Neutrophil (primary cell): ENCODE measurements at regions not wholly inside any gene's neighbourhood (a gene's known extent, or its start where the extent isn't known, plus 50 kb on each side); places are given as distances from the start of the nearest gene placed in this dataset.

ENCODE experiments used
- H3K27ac ChIP-seq: fragments of 200-600 bp; sonication (generic); 2 replicates; pipeline ENCODE4 v1.5.1; 2016; ENCODE audit warnings: mild to moderate bottlenecking, moderate library complexity
- H3K27me3 ChIP-seq: fragments of 200-600 bp; sonication (generic); 2 replicates; pipeline ENCODE4 v1.6.0; 2016; ENCODE audit warnings: mild to moderate bottlenecking
- H3K36me3 ChIP-seq: fragments of 200-600 bp; sonication (generic); 2 replicates; pipeline ENCODE4 v1.5.1; 2017
- H3K4me1 ChIP-seq, 2 experiments: fragments of 200-600 bp in 1 of 2; sonication (generic) in 1 of 2; 1 replicate in 1 of 2; 2 replicates in 1 of 2; pipeline versions ENCODE4 v1.5.1 to v1.6.1; 2013 to 2016; ENCODE audit warnings: low read depth in 1 of 2, low read length in 1 of 2, mild to moderate bottlenecking in 1 of 2, moderate library complexity in 1 of 2; ENCODE audit not compliant: control insufficient read depth in 1 of 2, insufficient read depth in 1 of 2
- H3K4me3 ChIP-seq, 2 experiments: fragments of 200-600 bp in 1 of 2; sonication (generic) in 1 of 2; 1 replicate in 1 of 2; 2 replicates in 1 of 2; pipeline ENCODE4 v1.5.1; 2013 to 2016; ENCODE audit warnings: low read depth in 1 of 2, low read length in 1 of 2, mild to moderate bottlenecking in 1 of 2, moderate library complexity in 1 of 2
- H3K9me3 ChIP-seq: fragments of 200-600 bp; sonication (generic); 2 replicates; pipeline ENCODE4 v1.5.1; 2016
- TF ChIP-seq, protein P1 (sequence below): fragments of 200-600 bp; sonication (generic); IDR thresholded peaks from 2 replicates; pipeline ENCODE4 v1.5.1; 2016; ENCODE audit warnings: antibody characterized with exemption

DNA sequence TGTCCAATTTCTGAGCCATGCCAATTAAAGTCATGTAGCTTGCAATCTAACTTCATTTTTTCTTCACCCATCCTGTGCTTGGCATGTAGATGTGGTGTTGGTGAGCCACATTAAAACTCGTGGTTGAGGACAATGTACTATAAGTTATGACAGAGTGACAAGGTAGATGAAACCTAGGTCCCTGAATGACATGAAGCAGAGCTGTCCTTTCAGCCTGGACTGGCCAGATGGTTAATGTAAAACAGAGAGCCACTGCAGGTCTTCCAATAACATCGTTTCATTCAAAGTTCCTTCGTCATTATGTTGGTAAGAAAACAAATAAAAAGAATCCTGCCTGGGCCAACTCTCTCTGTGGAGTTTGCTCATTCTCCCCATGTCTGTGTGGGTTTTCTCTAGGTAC lies 856.5 kb upstream of the SEMA6A start:
- Histone ChIP-seq H3K4me3 (no peak overlapping the region), H3K27me3 (no peaks in the 10 kb centered on the region), H3K27ac (no peak overlapping the region), H3K9me3 (no peaks in the 10 kb centered on the region), H3K4me1 (no peaks in the 10 kb centered on the region), H3K36me3 (no peaks in the 10 kb centered on the region)
- TF ChIP-seq, protein P1, sequence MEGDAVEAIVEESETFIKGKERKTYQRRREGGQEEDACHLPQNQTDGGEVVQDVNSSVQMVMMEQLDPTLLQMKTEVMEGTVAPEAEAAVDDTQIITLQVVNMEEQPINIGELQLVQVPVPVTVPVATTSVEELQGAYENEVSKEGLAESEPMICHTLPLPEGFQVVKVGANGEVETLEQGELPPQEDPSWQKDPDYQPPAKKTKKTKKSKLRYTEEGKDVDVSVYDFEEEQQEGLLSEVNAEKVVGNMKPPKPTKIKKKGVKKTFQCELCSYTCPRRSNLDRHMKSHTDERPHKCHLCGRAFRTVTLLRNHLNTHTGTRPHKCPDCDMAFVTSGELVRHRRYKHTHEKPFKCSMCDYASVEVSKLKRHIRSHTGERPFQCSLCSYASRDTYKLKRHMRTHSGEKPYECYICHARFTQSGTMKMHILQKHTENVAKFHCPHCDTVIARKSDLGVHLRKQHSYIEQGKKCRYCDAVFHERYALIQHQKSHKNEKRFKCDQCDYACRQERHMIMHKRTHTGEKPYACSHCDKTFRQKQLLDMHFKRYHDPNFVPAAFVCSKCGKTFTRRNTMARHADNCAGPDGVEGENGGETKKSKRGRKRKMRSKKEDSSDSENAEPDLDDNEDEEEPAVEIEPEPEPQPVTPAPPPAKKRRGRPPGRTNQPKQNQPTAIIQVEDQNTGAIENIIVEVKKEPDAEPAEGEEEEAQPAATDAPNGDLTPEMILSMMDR: no peak

DNA sequence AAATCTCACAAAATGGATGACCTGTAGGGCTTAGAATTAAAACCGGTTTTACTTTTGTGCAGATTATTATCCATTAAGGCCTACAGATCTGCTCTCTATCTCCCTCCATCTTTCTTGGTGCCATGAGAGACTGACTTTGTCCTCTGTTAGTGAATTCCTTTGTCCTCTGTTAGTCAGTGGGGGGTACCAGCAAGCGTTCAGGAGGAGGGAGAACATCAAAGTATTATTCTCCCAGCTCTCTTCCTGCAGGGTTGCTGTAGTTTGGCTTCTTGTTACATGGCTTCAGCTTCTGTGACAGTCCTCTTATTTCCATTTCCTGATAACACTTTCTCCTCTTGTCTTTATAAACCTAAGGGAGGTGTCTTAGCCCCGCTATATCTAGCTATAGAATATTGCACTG lies 850.5 kb upstream of the SEMA6A start:
- Histone ChIP-seq H3K36me3 (no peaks in the 10 kb centered on the region), H3K9me3 (no peaks in the 10 kb centered on the region), H3K4me1 (no peaks in the 10 kb centered on the region), H3K27ac (no peak overlapping the region), H3K27me3 (no peaks in the 10 kb centered on the region), H3K4me3 (no peak overlapping the region)
- TF ChIP-seq, protein P1: no peak

DNA sequence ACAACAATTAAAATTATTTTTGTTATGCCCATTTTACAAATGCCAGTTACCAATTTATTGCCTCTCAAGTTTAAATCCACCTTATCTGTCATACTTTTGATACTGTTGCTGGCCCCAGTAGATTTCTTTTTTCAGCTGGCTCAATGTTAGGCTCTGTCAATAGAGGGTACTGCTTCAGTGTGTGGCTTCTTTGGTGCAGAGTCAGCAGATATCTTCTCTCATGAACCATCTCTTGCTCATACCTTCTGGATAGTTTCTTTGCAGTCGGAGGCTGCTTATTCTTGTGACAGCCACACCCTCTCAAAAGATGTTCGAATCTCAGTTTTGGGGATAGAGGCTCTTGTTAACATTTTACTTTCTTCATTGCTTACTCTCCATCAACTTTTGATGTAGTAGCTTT lies 849.9 kb upstream of the SEMA6A start:
- Histone ChIP-seq H3K27me3 (no peaks in the 10 kb centered on the region), H3K36me3 (no peaks in the 10 kb centered on the region), H3K4me3 (no peak overlapping the region), H3K9me3 (no peaks in the 10 kb centered on the region), H3K4me1 (no peaks in the 10 kb centered on the region), H3K27ac (no peak overlapping the region)
- TF ChIP-seq, protein P1: no peak

DNA sequence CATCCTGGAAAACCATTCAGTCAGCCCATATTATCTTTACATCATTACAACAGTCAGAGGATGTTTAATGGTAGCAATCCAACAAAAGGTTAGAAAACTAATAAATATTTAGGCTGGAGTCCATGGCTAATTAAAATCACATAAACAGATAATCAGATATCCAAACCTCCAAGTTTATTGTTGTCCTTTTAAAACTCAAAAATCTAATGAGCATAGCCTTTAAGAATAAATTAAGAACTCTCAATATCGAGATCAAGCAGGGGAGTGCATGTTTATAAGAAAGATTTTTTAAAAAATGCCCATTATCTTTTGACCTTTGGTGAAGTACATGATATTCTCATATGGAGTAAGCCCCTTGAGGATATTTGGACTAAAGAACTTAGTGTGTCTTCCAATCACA lies 842.9 kb upstream of the SEMA6A start:
- Histone ChIP-seq H3K27me3 (no peaks in the 10 kb centered on the region), H3K4me1 (no peaks in the 10 kb centered on the region), H3K36me3 (no peaks in the 10 kb centered on the region), H3K9me3 (no peaks in the 10 kb centered on the region), H3K4me3 (no peak overlapping the region), H3K27ac (no peak overlapping the region)
- TF ChIP-seq, protein P1: no peak

DNA sequence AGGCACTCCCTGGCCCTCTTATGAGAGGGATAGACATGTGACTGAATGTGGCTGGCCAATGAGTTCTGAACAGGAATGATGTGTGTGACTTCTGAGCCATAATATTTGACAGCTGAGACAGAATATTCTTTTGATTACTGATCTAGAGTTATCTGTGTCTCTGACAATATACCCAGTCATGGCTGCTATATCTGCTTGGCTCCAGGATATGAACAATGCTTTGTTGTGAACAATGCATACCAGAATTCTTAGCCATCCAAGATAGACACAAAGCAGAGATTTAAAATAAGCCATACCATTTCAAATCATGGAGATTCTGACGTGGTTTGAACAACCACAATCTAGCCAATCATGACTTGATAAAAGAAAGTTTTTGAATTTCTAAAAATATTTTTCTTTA lies 840.3 kb upstream of the SEMA6A start:
- H3K4me1 ChIP-seq: no peaks in the 10 kb centered on the region
- H3K27ac ChIP-seq: no peak overlapping the region
- H3K36me3 ChIP-seq: no peaks in the 10 kb centered on the region
- no peaks in the 10 kb centered on the region for H3K9me3 ChIP-seq
- no peaks in the 10 kb centered on the region for H3K27me3 ChIP-seq
- H3K4me3 ChIP-seq: no peak overlapping the region
- TF ChIP-seq, protein P1: no peak

DNA sequence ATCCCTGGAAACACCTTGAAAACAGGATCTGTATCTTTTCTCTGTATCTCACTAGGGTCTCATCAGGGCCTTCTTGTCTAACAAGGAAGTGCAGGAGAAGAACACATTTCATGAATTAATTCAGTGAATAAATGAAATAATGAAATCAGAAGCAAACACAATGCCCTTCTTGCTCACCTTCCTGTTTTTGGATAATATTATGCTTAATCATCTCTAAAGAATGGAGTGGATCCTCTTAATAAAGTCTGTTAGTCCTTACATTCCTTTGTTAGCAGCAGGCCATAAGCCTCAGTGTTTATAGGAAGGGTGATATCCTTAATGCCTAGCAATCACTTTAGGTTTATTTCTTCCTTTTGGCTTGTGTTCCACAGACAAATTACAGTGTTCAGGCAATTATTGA lies 837.1 kb upstream of the SEMA6A start:
- no peaks in the 10 kb centered on the region for H3K4me1 ChIP-seq
- TF ChIP-seq, protein P1: no peak

More for the DNA sequence above, 837.1 kb upstream of the SEMA6A start:
- Histone ChIP-seq H3K36me3 (no peaks in the 10 kb centered on the region), H3K9me3 (no peaks in the 10 kb centered on the region), H3K27ac (no peak overlapping the region), H3K27me3 (no peaks in the 10 kb centered on the region), H3K4me3 (no peak overlapping the region)
